ENCODE measurements at regions not wholly inside any gene's neighbourhood (a gene's known extent, or its start where the extent isn't known, plus 50 kb on each side); places are given as distances from the start of the nearest gene placed in this dataset.

DNA sequence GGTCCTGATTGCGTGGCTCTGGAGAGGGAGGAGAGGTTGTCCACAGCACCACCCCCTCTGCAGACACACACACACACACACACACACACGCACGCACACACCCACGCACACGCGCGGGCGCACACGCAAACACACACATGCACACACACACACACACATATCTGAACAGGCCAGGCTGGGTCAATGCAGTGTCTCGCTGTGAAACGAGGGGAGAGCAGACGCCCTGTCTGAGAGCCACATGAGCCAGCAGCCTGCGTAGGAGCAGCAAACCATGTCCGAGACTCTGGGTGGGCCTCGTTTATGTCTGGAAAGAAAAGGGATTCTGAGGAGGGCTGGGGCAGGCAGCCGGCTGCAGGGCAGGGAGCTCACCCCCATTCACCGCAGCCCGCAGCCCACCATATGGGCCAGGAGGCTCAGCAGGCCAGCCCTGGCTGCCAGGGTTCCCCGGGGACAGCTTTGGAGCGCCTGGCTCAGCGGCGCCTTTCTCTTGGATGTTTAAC is 93.3 kb upstream of the TNRC6C start:
- ChIA-PET CTCF (no interaction called here), POLR2A (interaction anchor here (0.7 kb wide), 1 partner anchor 80 kb away, joined by 3 read pairs; no protein-coding TSS in a partner anchor)
- peaks cover 28% of the 10 kb centered on the region for H3K27me3 Mint-ChIP-seq
- no peak overlapping the region for H3K27ac Mint-ChIP-seq
- TF ChIP-seq, protein P1, sequence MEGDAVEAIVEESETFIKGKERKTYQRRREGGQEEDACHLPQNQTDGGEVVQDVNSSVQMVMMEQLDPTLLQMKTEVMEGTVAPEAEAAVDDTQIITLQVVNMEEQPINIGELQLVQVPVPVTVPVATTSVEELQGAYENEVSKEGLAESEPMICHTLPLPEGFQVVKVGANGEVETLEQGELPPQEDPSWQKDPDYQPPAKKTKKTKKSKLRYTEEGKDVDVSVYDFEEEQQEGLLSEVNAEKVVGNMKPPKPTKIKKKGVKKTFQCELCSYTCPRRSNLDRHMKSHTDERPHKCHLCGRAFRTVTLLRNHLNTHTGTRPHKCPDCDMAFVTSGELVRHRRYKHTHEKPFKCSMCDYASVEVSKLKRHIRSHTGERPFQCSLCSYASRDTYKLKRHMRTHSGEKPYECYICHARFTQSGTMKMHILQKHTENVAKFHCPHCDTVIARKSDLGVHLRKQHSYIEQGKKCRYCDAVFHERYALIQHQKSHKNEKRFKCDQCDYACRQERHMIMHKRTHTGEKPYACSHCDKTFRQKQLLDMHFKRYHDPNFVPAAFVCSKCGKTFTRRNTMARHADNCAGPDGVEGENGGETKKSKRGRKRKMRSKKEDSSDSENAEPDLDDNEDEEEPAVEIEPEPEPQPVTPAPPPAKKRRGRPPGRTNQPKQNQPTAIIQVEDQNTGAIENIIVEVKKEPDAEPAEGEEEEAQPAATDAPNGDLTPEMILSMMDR (IDR thresholded peaks at IDR 0.05): no peak
- no peaks in the 10 kb centered on the region for H3K9me3 Mint-ChIP-seq
- no peaks in the 10 kb centered on the region for H3K36me3 Mint-ChIP-seq (ENCODE audit: low read depth)
- H3K4me3 Mint-ChIP-seq: no peak overlapping the region
- intact Hi-C loops (cut with micrococcal nuclease): loop anchor here (10.0 kb wide), 1 partner anchor 70 kb away; no protein-coding TSS in a partner anchor
- H3K4me1 Mint-ChIP-seq: peaks cover 53% of the 10 kb centered on the region
- no peak for ATAC-seq (ENCODE audit: low read depth)
- DNase-seq: no peak

DNA sequence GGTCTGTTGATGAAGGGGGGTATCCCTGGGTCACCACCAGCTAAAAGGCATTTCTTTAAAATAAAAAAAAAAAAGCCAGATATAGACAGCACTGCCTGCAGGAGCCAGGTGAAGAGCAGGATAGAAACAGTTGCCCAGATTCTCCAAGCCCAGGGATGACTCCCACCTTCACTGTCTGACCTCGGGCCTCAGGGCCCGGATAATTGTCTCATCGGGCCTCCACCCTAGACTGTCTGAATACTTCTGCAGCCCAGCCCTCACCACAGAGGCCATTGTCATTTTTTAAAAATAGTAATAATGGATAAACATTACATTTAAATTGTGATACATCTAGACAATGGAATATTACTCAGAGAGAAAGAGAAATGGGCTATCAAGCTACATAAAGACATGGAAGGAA is 92.8 kb upstream of the TNRC6C start:
- ChIA-PET CTCF (no interaction called here), POLR2A (interaction anchor here (0.7 kb wide), 1 partner anchor 80 kb away, joined by 3 read pairs; no protein-coding TSS in a partner anchor)
- no peak for ATAC-seq (ENCODE audit: low read depth)
- intact Hi-C loops (cut with micrococcal nuclease): loop anchor here (10.0 kb wide), 1 partner anchor 71 kb away; no protein-coding TSS in a partner anchor
- Mint-ChIP-seq H3K36me3 (ENCODE audit: low read depth) (no peaks in the 10 kb centered on the region), H3K4me1 (peaks cover 57% of the 10 kb centered on the region), H3K9me3 (no peaks in the 10 kb centered on the region), H3K27ac (no peak overlapping the region), H3K27me3 (peaks cover 25% of the 10 kb centered on the region), H3K4me3 (no peak overlapping the region)
- TF ChIP-seq, protein P1 (IDR thresholded peaks at IDR 0.05): no peak
- DNase-seq: no peak

DNA sequence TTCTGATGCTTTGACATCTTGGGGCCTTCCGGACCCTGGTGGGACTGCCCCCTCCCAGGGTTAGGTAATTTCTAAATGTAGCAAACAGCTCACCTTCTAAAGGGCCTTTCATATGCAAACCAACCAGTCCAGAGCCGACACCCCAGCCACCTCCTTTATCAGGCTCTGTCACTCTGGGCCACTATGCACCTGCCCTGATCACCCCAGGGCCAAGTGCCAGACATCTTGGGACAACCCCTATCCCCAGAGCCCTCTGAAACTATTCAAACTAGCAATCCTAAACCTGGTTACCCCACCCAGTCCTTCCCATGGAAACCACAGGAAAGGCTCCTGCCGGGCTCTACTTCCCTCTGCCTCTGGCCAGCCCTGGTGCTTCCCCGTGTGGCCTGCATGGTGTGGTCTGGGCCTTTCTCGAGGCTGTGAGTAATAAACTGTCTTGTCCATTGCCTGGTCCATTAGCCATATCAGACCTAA is 91.2 kb upstream of the TNRC6C start:
- peaks cover 56% of the 10 kb centered on the region for H3K4me1 Mint-ChIP-seq
- TF ChIP-seq, protein P1 (IDR thresholded peaks at IDR 0.05): no peak
- H3K9me3 Mint-ChIP-seq: no peaks in the 10 kb centered on the region
- H3K27me3 Mint-ChIP-seq: peaks cover 14% of the 10 kb centered on the region
- H3K4me3 Mint-ChIP-seq: peak overlapping the region; percentile 8
- CTCF ChIA-PET: no interaction called here
- peak; percentile 8 for ATAC-seq (ENCODE audit: low read depth)
- no peak for DNase-seq
- intact Hi-C loops (cut with micrococcal nuclease): loop anchor here (10.0 kb wide), 1 partner anchor 73 kb away; no protein-coding TSS in a partner anchor
- POLR2A ChIA-PET: interaction anchor here (0.8 to 4.7 kb wide), 3 partner anchors 14 to 91 kb away, joined by 6 to 85 read pairs (median 7); partner anchors contain the start of gene TNRC6C
- no peaks in the 10 kb centered on the region for H3K36me3 Mint-ChIP-seq (ENCODE audit: low read depth)
- H3K27ac Mint-ChIP-seq: peak overlapping the region; percentile 19

DNA sequence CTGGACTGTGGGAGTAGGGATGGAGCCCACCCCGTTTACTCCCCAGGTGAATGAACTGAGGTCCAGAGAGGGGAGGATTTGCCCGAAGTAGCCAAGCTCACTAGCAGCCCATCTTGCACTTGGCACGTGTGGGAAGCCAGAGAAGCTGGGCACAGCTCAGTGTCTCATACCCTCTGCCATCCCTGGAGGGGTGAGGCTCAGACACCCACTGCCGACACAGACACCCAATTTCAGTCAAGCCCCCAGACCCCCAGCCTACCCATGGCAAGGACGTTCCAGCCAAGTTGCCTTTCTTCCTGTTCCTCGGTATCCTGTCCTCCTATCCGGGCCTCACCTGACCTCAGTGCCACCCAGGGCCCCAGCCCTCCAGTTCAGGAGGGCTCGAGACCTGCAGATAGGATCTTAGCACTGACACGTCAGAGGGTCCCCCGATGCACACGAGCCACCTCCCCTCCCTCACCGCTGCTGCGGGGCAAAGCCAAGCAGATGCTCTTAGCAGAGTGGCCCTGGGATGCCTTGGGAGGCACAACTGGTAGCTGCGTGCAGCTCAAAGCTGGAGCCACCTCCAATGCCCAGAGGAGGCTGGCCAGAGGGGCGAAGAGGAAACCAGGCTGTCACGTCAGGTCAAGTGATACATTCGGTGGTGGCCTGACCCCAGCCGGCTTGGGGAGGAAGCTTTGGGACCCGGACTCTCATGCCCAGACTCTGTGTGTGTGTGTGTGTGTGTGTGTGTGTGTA is 90.4 kb upstream of the TNRC6C start:
- H3K4me1 Mint-ChIP-seq: peaks cover 59% of the 10 kb centered on the region
- DNase-seq: no peak
- CTCF ChIA-PET: no interaction called here
- ATAC-seq (ENCODE audit: low read depth): no peak
- TF ChIP-seq, protein P1 (IDR thresholded peaks at IDR 0.05): no peak
- no peaks in the 10 kb centered on the region for H3K36me3 Mint-ChIP-seq (ENCODE audit: low read depth)
- no peak overlapping the region for H3K4me3 Mint-ChIP-seq
- H3K27me3 Mint-ChIP-seq: peaks cover 10% of the 10 kb centered on the region
- peak overlapping the region; percentile 19 for H3K27ac Mint-ChIP-seq
- intact Hi-C loops (cut with micrococcal nuclease): loop anchor here (10.0 kb wide), 1 partner anchor 73 kb away; no protein-coding TSS in a partner anchor
- H3K9me3 Mint-ChIP-seq: no peaks in the 10 kb centered on the region
- POLR2A ChIA-PET: interaction anchor here (0.8 to 4.7 kb wide), 5 partner anchors 13 to 90 kb away, joined by 6 to 114 read pairs (median 13); partner anchors contain the start of gene TNRC6C

Data from activated B cell treated with CpG ODN at 0.5 μM for 24 hours (primary cell).